GM18858 (cell line): ENCODE measurements at regions not wholly inside any gene's neighbourhood (a gene's known extent, or its start where the extent isn't known, plus 50 kb on each side); places are given as distances from the start of the nearest gene placed in this dataset.
"Not testable (repeated sequence)": the region's sequence is repeated elsewhere in the genome, so short reads cannot be mapped to it uniquely, and the experiment has no call there.

Experiments used
- ATAC-seq: cut with Tn5 transposase; IDR thresholded peaks from one replicate; pipeline ENCODE4 v1.9.1; 2021; ENCODE audit not compliant: unreplicated experiment

DNA sequence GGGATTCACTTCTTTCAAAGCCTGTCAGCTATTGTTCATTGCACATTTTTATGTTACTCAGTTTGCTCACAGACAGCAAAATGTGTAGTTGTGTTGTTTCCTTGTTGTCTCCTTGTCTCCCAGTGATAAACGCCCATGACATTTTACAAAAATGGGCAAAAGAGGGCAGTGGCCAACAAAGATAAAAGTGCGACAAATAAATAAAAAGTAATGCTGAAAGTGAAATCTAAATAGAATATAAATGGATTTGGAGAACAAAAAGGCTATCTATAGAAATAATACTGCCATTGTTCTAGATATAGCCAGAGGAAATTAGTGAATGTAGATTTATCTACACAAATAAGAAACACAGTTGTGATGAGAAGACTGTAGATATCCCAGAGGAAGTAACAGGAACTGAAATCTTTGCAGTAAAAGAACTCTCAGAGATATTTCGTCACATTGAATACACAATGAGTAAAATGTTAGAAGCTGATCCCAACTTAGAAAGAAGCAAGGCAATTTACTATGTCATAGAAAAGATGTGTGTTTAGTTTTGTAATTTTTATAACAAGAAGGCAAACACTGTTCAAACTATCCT lies 1186.2 kb upstream of the FAM98A start:
- ATAC-seq = no peak

DNA sequence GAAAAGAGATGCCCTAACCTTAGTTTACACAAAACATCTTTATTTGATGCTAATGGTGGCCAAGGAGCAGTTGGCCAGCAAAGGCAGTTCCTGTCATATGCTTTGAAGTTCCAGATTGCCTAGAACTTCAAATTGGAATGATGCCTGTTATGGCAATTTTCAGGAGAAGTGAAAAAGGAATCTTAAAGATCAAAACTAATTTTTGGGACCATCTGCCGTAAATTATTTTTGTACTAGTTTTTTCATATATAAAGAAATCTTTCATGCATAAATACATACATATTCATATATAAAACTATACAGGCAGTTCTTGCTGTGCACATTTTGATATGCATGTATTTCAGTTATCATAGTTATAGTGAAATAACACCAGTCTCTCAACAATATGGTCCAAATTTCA lies 1185.6 kb upstream of the FAM98A start:
- ATAC-seq = no peak

DNA sequence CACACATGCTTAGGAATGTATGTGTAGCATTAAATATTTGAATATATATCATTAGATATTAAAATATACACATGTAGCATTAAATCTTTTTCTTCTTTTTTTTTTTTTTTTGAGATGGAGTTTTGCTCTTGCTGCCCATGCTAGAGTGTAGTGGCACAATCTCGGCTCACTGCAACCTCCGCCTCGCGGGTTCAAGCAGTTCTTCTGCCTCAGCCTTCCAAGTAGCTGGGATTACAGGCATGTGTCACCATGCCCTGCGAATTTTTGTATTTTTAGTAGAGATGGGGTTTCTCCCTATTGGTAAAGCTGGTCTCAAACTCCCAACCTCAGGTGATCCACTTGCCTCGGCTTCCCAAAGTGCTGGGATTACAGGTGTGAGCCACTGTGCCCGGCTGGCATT lies 1151.6 kb upstream of the FAM98A start:
- not testable (repeated sequence) for ATAC-seq

DNA sequence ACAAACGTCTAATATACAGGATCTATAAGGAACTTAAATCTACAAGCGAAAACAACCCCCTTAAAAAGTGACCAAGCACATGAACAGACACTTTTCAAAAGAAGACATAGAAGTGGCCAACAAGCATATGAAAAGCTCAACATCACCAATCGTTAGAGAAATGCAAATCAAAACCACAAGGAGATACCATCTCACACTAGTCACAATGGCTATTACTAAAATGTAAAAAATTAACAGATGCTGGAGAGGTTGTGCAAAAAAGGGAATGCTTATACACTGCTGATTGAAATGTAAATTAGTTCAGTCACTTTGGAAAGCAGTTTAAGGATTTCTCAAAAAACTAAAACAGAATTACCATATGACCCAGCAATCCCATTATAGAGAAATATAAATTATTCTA lies 1148.5 kb upstream of the FAM98A start:
- ATAC-seq = no peak

DNA sequence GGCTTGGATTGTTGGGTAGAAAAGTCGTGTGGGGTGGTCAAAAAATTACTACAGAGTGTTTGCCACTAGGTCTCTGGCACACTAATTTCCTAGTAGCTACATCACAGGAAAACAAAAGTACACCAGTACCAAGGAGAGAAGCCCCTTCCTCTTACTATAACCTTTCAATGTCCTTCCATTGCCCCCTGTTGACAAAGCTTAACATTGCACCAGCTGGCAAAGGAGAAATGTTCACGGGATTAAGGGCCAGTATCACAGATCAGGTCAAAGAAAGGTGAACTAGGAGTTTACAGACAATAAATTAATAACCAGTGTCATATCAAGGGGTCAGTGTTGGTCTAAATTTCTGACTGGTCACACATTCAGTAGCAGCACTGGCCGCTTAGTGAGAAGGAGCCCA lies 1139.6 kb upstream of the FAM98A start:
- no peak for ATAC-seq

DNA sequence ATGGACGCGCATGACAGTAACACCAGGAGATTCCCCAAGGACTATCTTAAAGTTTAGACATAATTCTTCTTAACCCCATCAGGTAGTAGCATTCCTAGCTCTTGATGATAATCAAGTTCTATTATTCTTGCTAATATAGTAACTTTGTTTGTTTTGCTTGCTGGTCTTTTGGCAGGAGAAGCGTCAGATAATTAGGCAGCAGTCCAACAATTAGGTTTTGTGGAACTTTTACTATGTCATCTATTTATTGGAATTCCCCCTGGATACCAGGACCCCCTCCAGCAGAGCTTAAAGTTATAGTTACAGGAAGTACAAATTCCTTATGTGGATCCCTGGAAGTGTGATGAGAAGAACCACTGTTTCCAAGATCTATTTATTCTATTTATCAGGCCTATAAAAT lies 1138.0 kb upstream of the FAM98A start:
- no peak for ATAC-seq

DNA sequence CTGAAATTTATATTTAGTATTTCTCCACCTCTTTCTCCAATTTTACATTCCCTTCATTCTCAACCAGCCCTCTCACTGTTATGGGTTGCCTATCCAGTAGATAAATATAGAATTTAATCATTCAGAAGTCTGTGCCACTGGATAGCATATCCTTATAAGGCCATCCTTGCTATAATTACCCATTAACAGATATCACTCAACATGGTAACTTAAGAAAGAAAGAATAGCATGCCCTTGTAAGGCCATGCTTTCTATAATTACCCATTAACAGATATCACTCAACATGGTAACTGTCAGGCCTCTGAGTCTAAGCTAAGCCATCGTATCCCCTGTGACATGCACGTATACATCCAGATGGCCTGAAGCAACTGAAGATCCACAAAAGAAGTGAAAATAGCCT lies 1137.4 kb upstream of the FAM98A start:
- ATAC-seq = no peak

DNA sequence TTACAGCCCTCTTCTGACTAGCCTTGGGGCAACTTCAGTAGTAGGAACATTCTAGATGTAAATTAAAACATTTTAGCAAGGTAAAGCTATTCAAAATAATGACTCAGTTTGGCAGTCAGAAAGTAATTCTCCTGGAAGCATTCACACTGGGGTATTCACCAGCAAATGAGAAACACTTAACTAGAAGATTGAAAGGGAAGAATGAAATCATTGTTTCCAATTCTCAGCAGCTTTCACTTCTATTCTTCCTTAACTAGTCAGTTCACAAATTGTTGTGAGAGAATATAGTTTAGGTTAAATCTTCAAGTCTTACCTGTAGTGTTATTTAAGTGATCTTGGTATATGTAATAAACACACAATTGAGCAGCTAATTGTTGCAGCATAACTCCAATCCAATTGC lies 1135.6 kb upstream of the FAM98A start:
- no peak for ATAC-seq

DNA sequence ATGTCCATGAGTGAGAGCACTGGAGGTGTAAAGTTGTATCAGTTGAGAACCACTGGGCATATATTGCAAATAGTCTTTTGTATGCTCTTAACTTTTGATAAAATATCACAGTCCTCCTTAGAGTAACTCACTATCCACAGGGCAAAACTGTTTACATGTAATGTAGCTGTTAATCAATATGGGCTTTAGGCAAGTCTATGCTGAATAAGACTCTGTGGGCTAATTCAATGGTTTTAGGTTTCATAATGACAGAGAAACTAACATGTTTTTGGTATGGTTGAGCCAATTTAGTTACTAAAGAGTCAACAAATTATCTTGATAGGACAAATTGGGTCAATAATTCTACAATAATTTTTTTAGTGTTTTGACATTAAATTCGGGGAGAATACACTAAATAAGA lies 1134.9 kb upstream of the FAM98A start:
- ATAC-seq = no peak

DNA sequence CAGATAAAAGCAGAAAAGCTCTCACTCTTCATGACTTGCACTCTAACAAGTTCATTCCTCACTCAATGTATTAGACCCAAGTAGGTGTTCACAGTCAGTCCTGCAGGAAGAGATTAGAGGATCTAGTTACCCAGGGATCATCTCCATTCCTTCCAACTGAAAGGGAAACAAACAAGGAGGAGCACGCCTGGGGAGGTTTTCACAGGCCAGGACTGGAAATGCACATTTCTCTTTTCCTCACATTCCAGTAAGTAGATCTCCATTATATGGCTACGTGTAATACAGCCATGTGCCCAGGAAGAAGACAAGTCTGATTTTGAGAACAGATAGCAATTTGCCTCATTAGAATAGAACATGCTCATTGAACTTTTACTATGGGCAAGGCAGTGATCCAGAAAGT lies 1132.2 kb upstream of the FAM98A start:
- no peak for ATAC-seq

DNA sequence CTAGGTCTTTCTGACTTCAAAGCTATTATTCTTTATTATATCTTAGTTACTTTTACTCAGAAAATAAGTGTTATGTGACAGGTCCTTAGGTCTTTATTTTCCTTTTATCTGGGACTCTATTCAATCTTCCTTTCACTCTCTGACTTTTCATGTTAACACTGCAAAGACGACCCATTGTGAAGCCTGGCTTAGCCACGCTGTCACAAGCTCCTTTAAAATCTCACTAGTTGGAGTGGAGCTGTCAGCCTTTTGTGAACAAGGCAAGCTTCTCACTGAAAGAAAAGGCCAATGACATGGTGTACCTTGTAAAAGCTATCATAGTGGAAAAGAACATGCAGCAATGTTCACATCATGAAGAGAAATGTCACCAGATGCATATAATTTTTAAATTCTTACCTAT lies 1130.7 kb upstream of the FAM98A start:
- ATAC-seq = no peak

DNA sequence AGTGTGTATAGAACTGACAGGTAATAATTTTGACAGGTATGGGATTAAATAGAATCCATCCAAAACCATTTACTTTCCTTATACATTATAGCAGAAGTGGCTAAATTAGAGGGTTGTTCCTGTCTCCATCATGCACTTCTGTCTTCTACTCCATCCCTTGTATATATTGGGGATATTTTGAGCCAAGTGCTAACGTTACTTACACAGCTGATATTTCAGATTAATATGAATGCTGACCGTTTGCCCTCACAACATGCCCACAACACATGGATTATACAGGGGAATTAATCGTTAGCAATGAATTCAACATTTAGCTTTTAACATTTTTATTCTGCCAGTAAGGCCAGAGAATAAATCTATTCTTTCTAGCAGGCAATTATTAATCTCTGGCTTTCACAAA lies 1125.0 kb upstream of the FAM98A start:
- no peak for ATAC-seq

DNA sequence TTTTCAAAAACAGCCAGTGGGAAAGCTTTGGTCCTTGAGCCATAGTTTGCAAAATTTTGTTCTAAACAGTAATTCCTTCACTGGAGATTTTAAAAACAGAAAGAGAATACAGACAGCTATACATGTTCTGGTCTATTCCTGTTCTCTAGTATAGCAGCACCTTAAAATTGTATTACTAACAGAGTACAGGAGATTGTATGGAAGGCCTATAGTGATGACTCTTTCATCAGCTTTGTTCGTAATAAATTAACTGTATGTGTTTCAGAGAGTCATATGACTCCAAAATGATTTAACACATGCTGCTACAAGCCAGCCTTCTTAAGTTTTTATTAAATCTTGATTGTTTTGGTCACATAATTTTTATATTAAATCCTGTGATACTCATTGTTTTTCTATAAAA lies 1124.6 kb upstream of the FAM98A start:
- ATAC-seq = no peak

DNA sequence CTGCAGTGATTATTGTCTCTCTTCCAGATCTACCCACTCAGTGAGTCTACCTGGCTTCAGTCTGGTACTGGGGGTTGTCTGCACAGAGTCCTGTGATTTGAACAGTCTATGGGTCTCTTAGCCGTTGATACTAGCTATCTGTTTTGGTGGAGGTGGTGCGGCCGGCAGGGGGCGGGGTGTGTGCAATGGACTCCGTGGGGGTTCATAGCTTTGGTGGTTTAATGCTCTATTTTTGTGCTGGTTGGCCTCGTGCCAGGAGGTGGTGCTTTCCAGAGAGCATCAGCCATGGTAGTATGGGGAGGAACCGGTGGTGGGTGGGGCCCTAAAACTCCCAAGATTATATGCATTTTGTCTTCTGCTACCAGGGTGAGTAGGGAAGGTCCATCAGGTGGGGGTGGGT lies 1120.1 kb upstream of the FAM98A start:
- ATAC-seq = no peak

DNA sequence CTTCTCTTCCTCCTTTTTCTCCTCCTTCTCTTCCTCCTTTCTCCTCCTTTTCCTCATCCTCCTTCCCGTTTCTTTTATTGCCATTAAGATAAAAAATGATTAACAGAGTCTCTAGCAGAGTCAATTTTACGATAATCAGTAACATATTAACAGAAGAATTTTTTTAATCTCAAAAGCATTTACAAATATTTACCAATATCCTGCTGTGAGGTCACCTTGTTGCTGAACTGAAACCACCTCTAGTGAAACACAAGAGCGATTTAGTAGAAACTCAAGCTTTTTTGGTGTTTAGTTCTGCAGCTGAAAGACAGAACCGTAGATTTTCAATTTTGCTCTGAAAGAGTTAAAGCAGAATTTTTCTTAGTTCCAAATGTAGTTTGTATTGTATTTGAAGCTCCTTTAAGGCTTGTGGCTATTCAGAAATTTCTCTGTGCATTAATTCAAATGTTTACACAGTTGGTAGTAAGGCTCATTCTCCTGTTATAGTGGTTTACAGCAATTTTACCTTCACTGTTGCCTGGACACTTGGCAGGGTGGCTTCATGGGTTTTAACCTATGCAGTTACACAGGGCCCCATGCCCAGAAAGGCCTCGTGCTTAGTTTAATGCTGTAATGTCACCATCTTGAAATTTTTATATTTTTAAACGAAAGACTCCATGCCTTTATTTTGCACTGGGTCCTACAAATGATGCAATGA lies 1106.6 kb upstream of the FAM98A start:
- peak; percentile 68 for ATAC-seq

DNA sequence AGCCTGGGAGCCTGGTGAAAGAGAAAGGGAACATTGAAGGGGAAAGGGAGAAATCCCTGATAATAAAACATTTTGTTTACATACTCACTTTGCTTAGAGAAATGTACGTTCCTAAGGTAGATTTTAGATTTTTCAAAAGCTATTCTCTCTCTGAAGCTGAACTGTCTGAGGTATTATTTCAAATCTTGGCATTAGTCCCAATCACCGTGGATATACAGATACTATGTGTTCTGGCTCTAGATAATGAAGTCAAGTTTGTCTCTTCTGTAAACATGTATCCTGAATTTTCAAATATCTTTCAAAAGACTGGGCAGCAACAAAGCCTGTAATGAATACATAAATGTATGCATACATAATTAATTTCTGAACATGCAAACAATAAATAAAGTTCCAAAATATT lies 1104.2 kb upstream of the FAM98A start:
- ATAC-seq = no peak

DNA sequence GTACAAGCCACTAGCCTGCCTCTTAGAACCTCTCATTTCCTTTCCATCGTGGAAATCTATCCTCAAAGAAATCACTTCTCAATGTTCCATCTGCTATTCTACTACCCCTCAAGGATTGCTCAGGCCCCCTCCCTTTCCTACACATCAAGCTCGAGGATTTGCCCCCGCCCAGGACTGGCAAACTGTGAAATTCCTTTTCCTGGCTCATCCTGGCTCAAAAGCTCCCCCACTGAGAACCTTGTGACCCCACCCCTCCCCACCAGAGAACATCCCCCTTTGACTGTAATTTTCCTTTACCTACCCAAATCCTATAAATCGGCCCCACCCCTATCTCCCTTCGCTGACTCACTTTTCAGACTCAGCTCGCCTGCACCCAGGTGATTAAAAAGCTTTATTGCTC lies 1103.3 kb upstream of the FAM98A start:
- not testable (repeated sequence) for ATAC-seq

DNA sequence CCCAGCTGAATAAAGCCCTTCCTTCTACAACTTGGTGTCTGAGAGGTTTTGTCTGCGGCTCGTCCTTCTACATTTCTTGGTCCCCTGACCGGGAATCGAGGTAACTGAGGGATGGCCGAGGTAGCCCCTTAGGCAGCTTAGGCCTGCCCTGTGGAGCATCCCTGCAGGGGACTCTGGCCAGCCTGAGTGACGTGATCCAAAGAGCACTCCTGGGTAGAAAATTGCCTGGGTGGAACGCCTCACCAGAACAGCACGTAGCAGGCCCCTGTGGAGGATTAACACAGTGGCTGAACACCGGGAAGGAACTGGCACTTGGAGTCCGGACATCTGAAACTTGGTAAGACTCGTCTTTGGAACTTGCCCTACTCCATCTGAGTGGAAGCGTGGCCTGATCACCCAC lies 1078.5 kb upstream of the FAM98A start:
- ATAC-seq = not testable (repeated sequence)

DNA sequence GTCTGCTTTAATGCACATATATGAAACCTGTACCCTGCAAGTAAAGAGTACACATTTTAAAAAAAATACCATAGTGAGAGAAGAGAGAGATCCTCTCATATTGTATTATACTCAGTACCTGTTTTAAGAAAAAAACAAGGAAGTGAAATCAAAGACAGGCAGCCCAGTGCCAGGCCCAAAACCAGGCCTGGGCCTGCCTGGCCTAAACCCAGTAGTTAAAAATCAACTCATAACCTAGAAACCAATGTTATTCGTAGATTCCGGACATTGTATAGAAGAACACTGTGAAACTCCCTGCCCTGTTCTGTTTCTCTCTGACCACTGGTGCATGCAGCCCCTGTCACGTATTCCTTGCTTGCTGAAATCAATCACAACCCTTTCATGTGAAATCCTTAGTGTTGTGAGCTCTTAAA lies 1078.0 kb upstream of the FAM98A start:
- not testable (repeated sequence) for ATAC-seq

DNA sequence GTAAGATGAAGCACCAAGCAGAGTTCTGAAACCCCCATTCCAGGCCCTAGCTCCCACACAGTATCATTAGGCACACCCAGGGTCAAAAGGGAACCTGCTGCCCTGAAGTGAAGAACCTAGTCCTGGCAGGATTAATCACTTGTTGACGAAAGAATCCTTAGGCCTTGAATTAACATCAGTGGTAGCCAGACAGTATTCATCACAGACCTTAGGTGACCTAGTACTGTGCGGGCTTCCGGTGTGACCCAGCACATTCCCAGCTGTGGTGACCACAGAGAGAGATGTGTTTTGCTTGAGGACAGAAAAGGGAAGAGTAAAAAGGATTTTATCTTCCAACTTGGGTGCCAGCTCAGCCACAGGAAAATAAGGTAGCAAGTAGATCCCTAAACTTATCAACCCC lies 1071.4 kb upstream of the FAM98A start:
- ATAC-seq = no peak

DNA sequence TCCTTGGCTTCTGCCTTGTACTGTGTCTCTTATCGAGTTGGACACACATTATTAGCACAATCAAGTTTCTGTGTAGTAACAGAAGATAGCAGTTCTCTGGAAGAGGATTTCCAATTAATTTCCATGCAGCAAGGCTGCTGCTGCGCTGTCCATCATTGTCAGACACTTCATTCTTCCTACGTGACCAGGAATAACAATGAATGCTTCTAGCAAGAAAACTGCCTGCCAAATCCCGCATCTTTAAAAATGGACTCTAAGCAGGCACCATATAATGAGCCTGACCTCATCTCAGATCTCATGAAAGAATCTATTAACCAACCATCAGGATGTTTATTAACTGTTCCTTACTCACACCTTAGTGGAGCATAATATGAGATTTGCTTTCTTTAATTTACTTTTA lies 1067.7 kb upstream of the FAM98A start:
- ATAC-seq = no peak

DNA sequence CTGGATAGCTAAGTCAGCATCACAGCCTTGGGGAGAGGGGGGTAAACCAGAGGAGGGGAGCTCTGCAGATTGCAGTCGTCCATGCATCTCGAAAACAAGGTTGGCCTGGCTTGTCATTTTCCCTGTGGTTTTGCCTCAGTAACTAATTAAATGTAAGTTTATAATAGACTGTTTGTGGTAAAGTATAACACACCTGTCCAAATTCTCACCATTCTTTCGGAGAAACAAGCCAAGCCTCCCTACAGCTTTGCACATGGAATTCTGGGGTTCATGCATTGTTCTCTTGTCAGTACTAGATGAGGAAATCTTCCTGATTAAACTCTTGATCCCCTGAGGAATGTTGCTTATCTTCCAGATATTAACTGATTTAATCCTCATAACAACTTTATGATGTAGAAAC lies 1065.2 kb upstream of the FAM98A start:
- no peak for ATAC-seq

DNA sequence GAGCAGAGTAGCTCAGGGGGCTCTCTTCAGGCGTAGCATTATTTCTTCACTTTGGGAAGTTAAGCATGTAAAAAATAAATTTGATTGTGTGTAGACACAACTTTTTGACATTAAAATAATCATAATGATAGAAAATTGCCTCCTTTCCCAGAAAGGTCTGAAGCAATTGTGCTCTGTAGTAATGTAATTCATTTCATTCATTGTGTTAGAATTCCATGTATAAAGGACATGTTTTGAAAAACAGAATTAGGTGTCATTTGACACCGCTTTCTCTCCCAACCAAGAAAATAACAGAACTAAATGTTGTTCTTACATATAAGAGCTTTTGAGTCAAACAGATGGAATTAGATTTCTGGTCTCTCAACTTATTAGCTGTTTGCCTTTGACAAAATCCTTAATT lies 1064.2 kb upstream of the FAM98A start:
- ATAC-seq = no peak
